Parathyroid adenoma (tissue), 2 donors: ENCODE measurements at regions not wholly inside any gene's neighbourhood (a gene's known extent, or its start where the extent isn't known, plus 50 kb on each side); places are given as distances from the start of the nearest gene placed in this dataset.

Experiments
- H2AFZ ChIP-seq: fragments of 300-600 bp; sonication (generic); one replicate; pipeline ENCODE4 v1.7.0; 2017; ENCODE audit warnings: antibody characterized with exemption, mild to moderate bottlenecking
- H3K27ac ChIP-seq: fragments of 300-600 bp; sonication (generic); one replicate; pipeline ENCODE4 v1.7.0; 2017
- H3K27me3 ChIP-seq: fragments of 300-600 bp; sonication (generic); one replicate; pipeline ENCODE4 v1.7.0; 2017; ENCODE audit warnings: low read length; ENCODE audit not compliant: control insufficient read depth, insufficient read depth
- H3K36me3 ChIP-seq: fragments of 300-600 bp; sonication (generic); one replicate; pipeline ENCODE4 v1.7.0; 2017; ENCODE audit warnings: low read length; ENCODE audit not compliant: control insufficient read depth, insufficient read depth
- H3K4me1 ChIP-seq: fragments of 300-600 bp; sonication (generic); one replicate; pipeline ENCODE4 v1.7.0; 2017; ENCODE audit warnings: control low read depth
- H3K4me2 ChIP-seq: fragments of 300-600 bp; sonication (generic); one replicate; pipeline ENCODE4 v1.7.0; 2017; ENCODE audit warnings: low read length
- H3K4me3 ChIP-seq: fragments of 300-600 bp; sonication (generic); one replicate; pipeline ENCODE4 v1.7.0; 2017; ENCODE audit warnings: low read depth, low read length
- H3K79me2 ChIP-seq: fragments of 300-600 bp; sonication (generic); one replicate; pipeline ENCODE4 v1.7.0; 2017; ENCODE audit warnings: control low read depth
- H3K9ac ChIP-seq: fragments of 300-600 bp; sonication (generic); one replicate; pipeline ENCODE4 v1.7.0; 2017; ENCODE audit warnings: mild to moderate bottlenecking
- H3K9me3 ChIP-seq: fragments of 300-600 bp; sonication (generic); one replicate; pipeline ENCODE4 v1.7.0; 2017; ENCODE audit warnings: low read length; ENCODE audit not compliant: control insufficient read depth
- TF ChIP-seq, protein P1 (sequence below): fragments of 300-600 bp; sonication (generic); IDR thresholded peaks from one replicate; pipeline ENCODE4 v1.7.0; 2017; ENCODE audit warnings: antibody characterized with exemption, mild to moderate bottlenecking
- donor health status: primary hyperparathyroidism.

DNA sequence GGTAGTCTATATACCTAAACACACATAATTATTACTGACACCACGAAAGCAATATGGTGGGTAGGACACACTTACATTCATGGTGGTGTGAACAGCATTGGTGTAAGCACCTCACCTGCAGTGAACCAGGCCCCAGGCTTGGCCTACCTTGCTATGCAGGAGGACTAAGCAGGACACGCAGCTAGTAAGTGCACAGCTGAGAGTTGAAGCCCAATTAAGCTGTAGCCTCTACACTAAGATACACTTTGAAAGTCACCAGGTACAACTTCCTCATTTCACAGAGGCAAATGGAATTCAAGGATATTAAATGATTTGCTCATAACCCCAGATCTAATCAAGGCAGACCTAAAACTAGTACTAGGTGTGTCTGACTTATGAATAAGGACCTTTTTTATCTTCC is 145.8 kb upstream of the PAPPA start:
- TF ChIP-seq, protein P1, sequence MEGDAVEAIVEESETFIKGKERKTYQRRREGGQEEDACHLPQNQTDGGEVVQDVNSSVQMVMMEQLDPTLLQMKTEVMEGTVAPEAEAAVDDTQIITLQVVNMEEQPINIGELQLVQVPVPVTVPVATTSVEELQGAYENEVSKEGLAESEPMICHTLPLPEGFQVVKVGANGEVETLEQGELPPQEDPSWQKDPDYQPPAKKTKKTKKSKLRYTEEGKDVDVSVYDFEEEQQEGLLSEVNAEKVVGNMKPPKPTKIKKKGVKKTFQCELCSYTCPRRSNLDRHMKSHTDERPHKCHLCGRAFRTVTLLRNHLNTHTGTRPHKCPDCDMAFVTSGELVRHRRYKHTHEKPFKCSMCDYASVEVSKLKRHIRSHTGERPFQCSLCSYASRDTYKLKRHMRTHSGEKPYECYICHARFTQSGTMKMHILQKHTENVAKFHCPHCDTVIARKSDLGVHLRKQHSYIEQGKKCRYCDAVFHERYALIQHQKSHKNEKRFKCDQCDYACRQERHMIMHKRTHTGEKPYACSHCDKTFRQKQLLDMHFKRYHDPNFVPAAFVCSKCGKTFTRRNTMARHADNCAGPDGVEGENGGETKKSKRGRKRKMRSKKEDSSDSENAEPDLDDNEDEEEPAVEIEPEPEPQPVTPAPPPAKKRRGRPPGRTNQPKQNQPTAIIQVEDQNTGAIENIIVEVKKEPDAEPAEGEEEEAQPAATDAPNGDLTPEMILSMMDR: no peak
- no peak overlapping the region for H3K9ac ChIP-seq

DNA sequence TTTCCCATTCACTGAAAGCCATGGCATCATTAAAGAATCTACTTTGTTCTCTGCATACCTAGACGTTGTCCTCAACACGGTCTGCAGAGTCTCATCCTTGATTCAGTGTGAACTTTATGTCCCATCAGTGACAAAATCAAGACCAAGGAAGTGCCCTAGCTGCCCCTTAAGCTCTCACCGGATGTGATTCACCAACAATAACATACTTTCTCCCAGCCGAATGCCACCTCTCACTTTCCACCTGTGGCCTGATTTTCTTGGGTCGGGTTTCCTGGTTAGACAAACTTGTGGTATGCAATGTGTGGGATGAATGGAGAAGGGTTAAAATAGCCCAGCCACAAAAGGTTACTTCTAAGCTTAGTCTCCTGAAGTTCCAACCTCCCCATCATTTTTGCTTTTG is 145.3 kb upstream of the PAPPA start:
- H3K36me3 ChIP-seq: no peaks in the 10 kb centered on the region

More for the DNA sequence above, 145.8 kb upstream of the PAPPA start:
- Histone ChIP-seq H3K36me3 (no peaks in the 10 kb centered on the region), H3K4me1 (no peaks in the 10 kb centered on the region), H2AFZ (no peak overlapping the region), H3K9me3 (no peaks in the 10 kb centered on the region), H3K79me2 (no peaks in the 10 kb centered on the region), H3K4me3 (no peak overlapping the region), H3K27me3 (no peaks in the 10 kb centered on the region), H3K27ac (no peak overlapping the region), H3K4me2 (no peak overlapping the region)

DNA sequence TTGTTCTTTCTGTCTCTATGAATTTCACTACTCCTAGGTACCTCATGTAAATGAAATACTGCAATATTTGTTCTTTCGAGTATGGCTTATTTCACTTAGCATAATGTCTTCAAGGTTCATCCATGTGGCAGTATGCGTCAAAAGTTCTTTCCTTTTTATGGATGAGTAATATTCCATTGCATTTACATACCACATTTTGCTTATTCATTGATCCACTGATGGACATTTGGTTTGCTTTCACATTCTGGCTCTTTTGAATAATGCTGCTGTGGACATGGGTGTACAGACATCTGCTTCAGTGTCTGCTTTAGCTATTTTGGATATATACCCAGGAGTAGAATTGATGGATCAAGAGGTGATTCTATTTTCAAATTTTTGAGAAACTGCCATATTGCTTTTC is 144.2 kb upstream of the PAPPA start:
- Histone ChIP-seq H3K79me2 (no peaks in the 10 kb centered on the region), H3K4me3 (no peak overlapping the region), H3K27me3 (no peaks in the 10 kb centered on the region), H3K9ac (no peak overlapping the region), H2AFZ (no peak overlapping the region), H3K4me1 (no peaks in the 10 kb centered on the region), H3K4me2 (no peak overlapping the region), H3K27ac (no peak overlapping the region), H3K9me3 (no peaks in the 10 kb centered on the region), H3K36me3 (no peaks in the 10 kb centered on the region)
- TF ChIP-seq, protein P1: no peak

More for the DNA sequence above, 145.3 kb upstream of the PAPPA start:
- Histone ChIP-seq H3K79me2 (no peaks in the 10 kb centered on the region), H3K4me2 (no peak overlapping the region), H3K27me3 (no peaks in the 10 kb centered on the region), H3K9ac (no peak overlapping the region), H3K4me3 (no peak overlapping the region), H3K27ac (no peak overlapping the region), H3K9me3 (no peaks in the 10 kb centered on the region), H2AFZ (no peak overlapping the region), H3K4me1 (no peaks in the 10 kb centered on the region)
- TF ChIP-seq, protein P1: no peak

DNA sequence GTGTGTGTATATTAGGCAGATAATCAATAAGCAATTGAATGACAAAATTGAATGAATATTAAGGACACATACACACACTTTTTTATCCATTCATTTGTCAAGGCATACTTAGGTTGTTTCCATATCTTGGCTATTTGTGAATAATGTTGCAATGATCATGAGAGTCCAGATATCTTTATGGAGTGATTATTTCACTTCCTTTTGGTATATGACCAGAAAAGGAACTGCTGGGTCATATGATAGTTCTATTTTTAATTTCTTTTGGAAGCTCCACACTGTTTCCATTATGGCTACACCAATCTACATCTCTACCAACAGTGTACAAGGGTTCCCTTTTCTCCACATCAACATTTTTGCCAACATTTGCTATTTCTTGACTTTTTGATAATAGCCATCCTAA is 137.7 kb upstream of the PAPPA start:
- Histone ChIP-seq H3K79me2 (no peaks in the 10 kb centered on the region), H3K4me3 (no peak overlapping the region), H3K9me3 (no peaks in the 10 kb centered on the region), H3K27me3 (no peaks in the 10 kb centered on the region), H3K9ac (no peak overlapping the region), H2AFZ (no peak overlapping the region), H3K27ac (no peak overlapping the region), H3K4me1 (no peaks in the 10 kb centered on the region), H3K4me2 (no peak overlapping the region), H3K36me3 (no peaks in the 10 kb centered on the region)
- TF ChIP-seq, protein P1: no peak

- Histone ChIP-seq H3K36me3 (no peaks in the 10 kb centered on the region), H2AFZ (no peak overlapping the region), H3K9me3 (no peaks in the 10 kb centered on the region), H3K4me2 (no peak overlapping the region), H3K4me3 (no peak overlapping the region), H3K79me2 (no peaks in the 10 kb centered on the region), H3K27ac (no peak overlapping the region), H3K27me3 (no peaks in the 10 kb centered on the region), H3K4me1 (no peaks in the 10 kb centered on the region), H3K9ac (no peak overlapping the region)
- TF ChIP-seq, protein P1: no peak
Measured at GRCh38 chr9:116020146-116020545, 133.4 kb upstream of the PAPPA start.
